ENCODE measurements at regions not wholly inside any gene's neighbourhood (a gene's known extent, or its start where the extent isn't known, plus 50 kb on each side); places are given as distances from the start of the nearest gene placed in this dataset.

- ATAC-seq, result no peak
- H3K27me3 ChIP-seq (ENCODE audit: insufficient read depth), result no peaks in the 10 kb centered on the region
- TF ChIP-seq JUNB (IDR thresholded peaks at IDR 0.05; ENCODE audit: unreplicated experiment) (no peak), CTCF (conservative IDR thresholded peaks at IDR 0.05; ENCODE audit: low read depth in 2 of 2) (no peak), ZNF331 (CRISPR knock-in tag; IDR thresholded peaks at IDR 0.05; ENCODE audit: low read depth) (no peak), NANOG (IDR thresholded peaks at IDR 0.05; ENCODE audit: borderline replicate concordance) (no peak), POLR2AphosphoS5 (IDR thresholded peaks at IDR 0.05; ENCODE audit: low read depth) (no peak)
- no peak overlapping the region for H3K27ac ChIP-seq (ENCODE audit: low read depth)
- no peaks in the 10 kb centered on the region for H3K36me3 ChIP-seq (ENCODE audit: insufficient read depth)
- H3F3A ChIP-seq (replicated peaks; ENCODE audit: low read depth), result no peaks in the 10 kb centered on the region
- H3K4me3 Mint-ChIP-seq, result no peak overlapping the region
- no peak overlapping the region for H3K4me3 ChIP-seq
- H3K36me3 Mint-ChIP-seq (ENCODE audit: low read depth), result no peaks in the 10 kb centered on the region
- no peak overlapping the region for H2AFZ ChIP-seq
- no peak overlapping the region for H3K4me2 ChIP-seq
- peaks cover 17% of the 10 kb centered on the region; the same call in 1 of the 2 replicates for H3K4me1 ChIP-seq (ENCODE audit: insufficient read depth)
- H4K20me1 ChIP-seq (replicated peaks; ENCODE audit: insufficient read depth), result no peaks in the 10 kb centered on the region
- H3K79me2 ChIP-seq (replicated peaks; ENCODE audit: insufficient read depth), result no peaks in the 10 kb centered on the region
- no peaks in the 10 kb centered on the region for H3K9me2 ChIP-seq (ENCODE audit: insufficient read depth)
- H3K9me3 Mint-ChIP-seq, result no peaks in the 10 kb centered on the region
- no peak overlapping the region for H3K27ac Mint-ChIP-seq
- H3K27me3 Mint-ChIP-seq (ENCODE audit: insufficient read depth, low read depth, poor library complexity), result no peaks in the 10 kb centered on the region
- DNase-seq (ENCODE audit: low spot score), result no peak
- peaks cover 12% of the 10 kb centered on the region for H3K4me1 Mint-ChIP-seq
Observed at GRCh38 chr13:66036636-66037035, 1193.5 kb downstream of the PCDH9 start.

GRCh38 chr13:66036024-66036614 lies 1194.0 kb downstream of the PCDH9 start:
- Histone ChIP-seq H4K20me1 (replicated peaks; ENCODE audit: insufficient read depth) (no peaks in the 10 kb centered on the region), H3K79me2 (replicated peaks; ENCODE audit: insufficient read depth) (no peaks in the 10 kb centered on the region), H3K4me2 (no peak overlapping the region), H3K4me1 (ENCODE audit: insufficient read depth) (peaks cover 17% of the 10 kb centered on the region; the same call in 1 of the 2 replicates), H3K36me3 (ENCODE audit: insufficient read depth) (no peaks in the 10 kb centered on the region), H3K27me3 (ENCODE audit: insufficient read depth) (no peaks in the 10 kb centered on the region), H3K9me2 (ENCODE audit: insufficient read depth) (no peaks in the 10 kb centered on the region), H3K27ac (ENCODE audit: low read depth) (no peak overlapping the region), H2AFZ (no peak overlapping the region), H3K4me3 (no peak overlapping the region), H3F3A (replicated peaks; ENCODE audit: low read depth) (no peaks in the 10 kb centered on the region)
- Mint-ChIP-seq H3K36me3 (ENCODE audit: low read depth) (no peaks in the 10 kb centered on the region), H3K27ac (no peak overlapping the region), H3K9me3 (no peaks in the 10 kb centered on the region), H3K4me1 (peaks cover 12% of the 10 kb centered on the region), H3K27me3 (ENCODE audit: insufficient read depth, low read depth, poor library complexity) (no peaks in the 10 kb centered on the region), H3K4me3 (no peak overlapping the region)
- DNase-seq (ENCODE audit: low spot score), result peak; percentile 3
- TF ChIP-seq REST (IDR thresholded peaks at IDR 0.05; ENCODE audit: unreplicated experiment) (no peak), NANOG (IDR thresholded peaks at IDR 0.05; ENCODE audit: borderline replicate concordance) (no peak), CREB1 (CRISPR knock-in tag; IDR thresholded peaks at IDR 0.05; ENCODE audit: low read depth) (no peak), POLR2AphosphoS5 (IDR thresholded peaks at IDR 0.05; ENCODE audit: low read depth) (no peak), ZNF331 (CRISPR knock-in tag; IDR thresholded peaks at IDR 0.05; ENCODE audit: low read depth) (no peak), EZH2phosphoT487 (IDR thresholded peaks at IDR 0.05; ENCODE audit: unreplicated experiment) (no peak), ZNF462 (CRISPR knock-in tag; IDR thresholded peaks at IDR 0.05) (no peak), ZNF114 (CRISPR knock-in tag; IDR thresholded peaks at IDR 0.05) (no peak)
- ATAC-seq, result no peak

Data from GM23338 (cell line).